ENCODE measurements at regions not wholly inside any gene's neighbourhood (a gene's known extent, or its start where the extent isn't known, plus 50 kb on each side); places are given as distances from the start of the nearest gene placed in this dataset.

GRCh38 chr2:223404616-223405015, 197.5 kb downstream of the SCG2 start:
- H3K27me3 ChIP-seq (replicated peaks in 1 of 2; ENCODE audit: control insufficient read depth in 2 of 2, insufficient read depth in 2 of 2, low read length in 1 of 2) = no peaks in the 10 kb centered on the region
- H3K4me2 ChIP-seq (ENCODE audit: control insufficient read depth, insufficient read depth) = no peak overlapping the region
- in situ Hi-C loops (cut with MboI) = no loop called here
- no peaks in the 10 kb centered on the region for H4K20me1 ChIP-seq (ENCODE audit: control insufficient read depth, insufficient read depth)
- no peak overlapping the region for H3K4me3 ChIP-seq
- H3K9me3 ChIP-seq (replicated peaks; ENCODE audit: control insufficient read depth, insufficient read depth, low read length) = no peaks in the 10 kb centered on the region
- RAD21 ChIA-PET (ENCODE audit: unreplicated experiment) = no interaction called here
- BruUV-seq (replicated peaks) = no TSS peak
- WGBS (ENCODE audit: insufficient coverage, insufficient replicate concordance, low lambda C conversion rate, missing lambda C conversion rate) = 3% methylated on average over 1 of the region's 1 CpG
- H2AFZ ChIP-seq (ENCODE audit: control insufficient read depth, low read depth, low read length) = no peak overlapping the region
- H3K4me1 ChIP-seq (ENCODE audit: control insufficient read depth, insufficient read depth, low read length) = no peaks in the 10 kb centered on the region
- intact Hi-C loops (cut with micrococcal nuclease; ENCODE audit: unreplicated experiment) = no loop called here
- SMC1A ChIA-PET (ENCODE audit: uncharacterized antibody, unreplicated experiment) = no interaction called here
- H3K36me3 ChIP-seq (ENCODE audit: control insufficient read depth in 2 of 2, insufficient read depth in 2 of 2, low read length in 1 of 2) = no peaks in the 10 kb centered on the region
- no peak for ATAC-seq
- FAIRE-seq = no peak
- TF ChIP-seq ZNF687 (IDR thresholded peaks at IDR 0.05) (no peak), NR2C2 (IDR thresholded peaks at IDR 0.05; ENCODE audit: borderline replicate concordance, control insufficient read depth, insufficient read length, low read depth) (no peak), POLR2AphosphoS2 (IDR thresholded peaks at IDR 0.05; ENCODE audit: low read depth, low read length) (no peak), GATAD2B (conservative IDR thresholded peaks at IDR 0.05; ENCODE audit: low read depth) (no peak), HDAC2 (IDR thresholded peaks at IDR 0.05) (no peak), BHLHE40 (IDR thresholded peaks at IDR 0.05; ENCODE audit: borderline replicate concordance in 1 of 2, low read depth in 2 of 2, low read length in 1 of 2) (no peak), MTA2 (IDR thresholded peaks at IDR 0.05; ENCODE audit: low read depth) (no peak), ASH2L (IDR thresholded peaks at IDR 0.05; ENCODE audit: borderline replicate concordance, low read depth) (no peak), SMAD1 (IDR thresholded peaks at IDR 0.05; ENCODE audit: low read depth, partially characterized antibody) (no peak), NFXL1 (IDR thresholded peaks at IDR 0.05; ENCODE audit: borderline replicate concordance) (no peak), ATF7 (IDR thresholded peaks at IDR 0.05; ENCODE audit: low read depth) (no peak), ESRRA (IDR thresholded peaks at IDR 0.05; ENCODE audit: low read length) (no peak)
- no peak overlapping the region for H3K9ac ChIP-seq (ENCODE audit: control insufficient read depth, insufficient read depth, low read length)
- POLR2A ChIA-PET = no interaction called here
- H3K79me2 ChIP-seq (ENCODE audit: control insufficient read depth, insufficient read depth, low read length) = no peaks in the 10 kb centered on the region
- CTCF ChIA-PET = no interaction called here
- no peak overlapping the region for H3K27ac ChIP-seq (ENCODE audit: control insufficient read depth, insufficient read depth)
- DNase-seq (ENCODE audit: low read depth, low spot score) = no peak

Measured in GM12878 (cell line).